ENCODE measurements at regions not wholly inside any gene's neighbourhood (a gene's known extent, or its start where the extent isn't known, plus 50 kb on each side); places are given as distances from the start of the nearest gene placed in this dataset.
A peak's percentile ranks its signal among the peaks of the same experiment; 100 is the strongest.
"Not testable (repeated sequence)": the region's sequence is repeated elsewhere in the genome, so short reads cannot be mapped to it uniquely, and the experiment has no call there.

- no peaks in the 10 kb centered on the region for H3K36me3 ChIP-seq
- no peaks in the 10 kb centered on the region for H3K27me3 ChIP-seq
- H3K4me3 ChIP-seq (ENCODE audit: low read depth, low read length), result no peak overlapping the region
- DNase-seq, result no peak
- no peaks in the 10 kb centered on the region for H3K4me1 ChIP-seq
- no peak for TF ChIP-seq CTCF (IDR thresholded peaks at IDR 0.05; ENCODE audit: low read depth, low read length)
- no peaks in the 10 kb centered on the region for H3K9me3 ChIP-seq
These were observed 65.1 kb upstream of the SERBP1 start for GRCh38 chr1:67495327-67495726.

- no peak for DNase-seq
- no peaks in the 10 kb centered on the region for H3K36me3 ChIP-seq
- H3K27me3 ChIP-seq, result no peaks in the 10 kb centered on the region
- H3K4me3 ChIP-seq (ENCODE audit: low read depth, low read length), result no peak overlapping the region
- no peaks in the 10 kb centered on the region for H3K4me1 ChIP-seq
- TF ChIP-seq CTCF (IDR thresholded peaks at IDR 0.05; ENCODE audit: low read depth, low read length), result no peak
- no peaks in the 10 kb centered on the region for H3K9me3 ChIP-seq
These were observed 66.1 kb upstream of the SERBP1 start for GRCh38 chr1:67496329-67496728.

GRCh38 chr1:67500413-67500959, 70.3 kb upstream of the SERBP1 start:
- peak; percentile 78 for DNase-seq
- no peaks in the 10 kb centered on the region for H3K4me1 ChIP-seq
- TF ChIP-seq CTCF (IDR thresholded peaks at IDR 0.05; ENCODE audit: low read depth, low read length), result peak; percentile 87
- H3K9me3 ChIP-seq, result no peaks in the 10 kb centered on the region
- no peak overlapping the region for H3K4me3 ChIP-seq (ENCODE audit: low read depth, low read length)
- H3K36me3 ChIP-seq, result no peaks in the 10 kb centered on the region
- H3K27me3 ChIP-seq, result no peaks in the 10 kb centered on the region

- Histone ChIP-seq H3K27me3 (no peaks in the 10 kb centered on the region), H3K36me3 (no peaks in the 10 kb centered on the region), H3K9me3 (no peaks in the 10 kb centered on the region), H3K4me3 (ENCODE audit: low read depth, low read length) (no peak overlapping the region), H3K4me1 (no peaks in the 10 kb centered on the region)
- DNase-seq, result no peak
- TF ChIP-seq CTCF (IDR thresholded peaks at IDR 0.05; ENCODE audit: low read depth, low read length), result no peak
These were observed 73.8 kb upstream of the SERBP1 start for GRCh38 chr1:67503974-67504373.

- H3K9me3 ChIP-seq, DNase-seq: not testable (repeated sequence)
These were observed 83.4 kb upstream of the SERBP1 start for GRCh38 chr1:67513392-67514294.

GRCh38 chr1:67514300-67514699, 84.1 kb upstream of the SERBP1 start:
- H3K4me1 ChIP-seq, result no peaks in the 10 kb centered on the region
- no peak overlapping the region for H3K4me3 ChIP-seq (ENCODE audit: low read depth, low read length)
- no peak for DNase-seq
- TF ChIP-seq CTCF (IDR thresholded peaks at IDR 0.05; ENCODE audit: low read depth, low read length), result no peak
- H3K36me3 ChIP-seq, result no peaks in the 10 kb centered on the region
- no peaks in the 10 kb centered on the region for H3K9me3 ChIP-seq
- no peaks in the 10 kb centered on the region for H3K27me3 ChIP-seq

More at GRCh38 chr1:67513392-67514294, 83.4 kb upstream of the SERBP1 start:
- not testable (repeated sequence) for H3K27me3 ChIP-seq; H3K36me3 ChIP-seq; H3K4me1 ChIP-seq; H3K4me3 ChIP-seq (ENCODE audit: low read depth, low read length)

Measured in BE2C (cell line).